GM12878 (cell line): ENCODE measurements at regions not wholly inside any gene's neighbourhood (a gene's known extent, or its start where the extent isn't known, plus 50 kb on each side); places are given as distances from the start of the nearest gene placed in this dataset.

ENCODE experiments used
- ATAC-seq: fragments of 200-7000 bp; cut with Tn5 transposase; 3 replicates; pipeline ENCODE4 v1.9.1; 2020; ENCODE audit warnings: mild to moderate bottlenecking, moderate library complexity
- BruUV-seq: library from RNA; stranded (reverse); fragments of 400-500 nt; replicated peaks from 2 replicates; lab custom pipeline; 2021; lab: Mats Ljungman, UMichigan
- CTCF ChIA-PET: fragments of 300-600 bp; sonication (Branson Sonifier 250); formaldehyde crosslinking; extraction: SDS; loops from one replicate; lab custom pipeline; 2021; ENCODE audit warnings: inconsistent platforms; lab: Yijun Ruan, JAX
- POLR2A ChIA-PET: fragments of 350-600 bp; formaldehyde crosslinking; extraction: SDS; loops from one replicate; lab custom pipeline; 2021; ENCODE audit warnings: inconsistent platforms; lab: Charles Lee
- RAD21 ChIA-PET: fragments of 300-600 bp; sonication (Branson Sonifier 250); formaldehyde crosslinking; loops from one replicate; lab custom pipeline; 2023; ENCODE audit warnings: antibody characterized with exemption; ENCODE audit not compliant: unreplicated experiment; lab: Charles Lee
- SMC1A ChIA-PET: fragments of 300-600 bp; sonication (Branson Sonifier 250); formaldehyde crosslinking; loops from one replicate; lab custom pipeline; 2023; ENCODE audit not compliant: unreplicated experiment, uncharacterized antibody; lab: Charles Lee
- DNase-seq: peaks from one replicate; pipeline ENCODE4 v3.0.0-alpha.2; 2011; ENCODE audit warnings: low read depth, low spot score
- FAIRE-seq: peaks from 3 replicates; lab custom pipeline; 2011; peaks lifted over from hg19 to GRCh38; lab: Jason Lieb, UNC
- H2AFZ ChIP-seq: 2 replicates; pipeline ENCODE4 v1.6.0; 2011; ENCODE audit warnings: low read depth, low read length, control low read depth; ENCODE audit not compliant: control insufficient read depth
- H3K27ac ChIP-seq: 2 replicates; pipeline ENCODE4 v1.5.1; 2011; ENCODE audit warnings: control low read depth; ENCODE audit not compliant: control insufficient read depth, insufficient read depth
- H3K27me3 ChIP-seq, 2 experiments: replicated peaks in 1 of 2; 2 replicates each; pipeline versions ENCODE4 v1.6.0 to v1.6.1; 2011; ENCODE audit warnings: low read length in 1 of 2; ENCODE audit not compliant: control insufficient read depth in 2 of 2, insufficient read depth in 2 of 2
- H3K36me3 ChIP-seq, 2 experiments: 2 replicates each; pipeline ENCODE4 v1.5.1; 2011; ENCODE audit warnings: low read length in 1 of 2; ENCODE audit not compliant: control insufficient read depth in 2 of 2, insufficient read depth in 2 of 2
- H3K4me1 ChIP-seq: 2 replicates; pipeline ENCODE4 v1.6.1; 2011; ENCODE audit warnings: mild to moderate bottlenecking, low read length, moderate library complexity, mixed read lengths; ENCODE audit not compliant: control insufficient read depth, insufficient read depth
- H3K4me2 ChIP-seq: 2 replicates; pipeline ENCODE4 v1.6.0; 2011; ENCODE audit warnings: control low read depth; ENCODE audit not compliant: control insufficient read depth, insufficient read depth
- H3K4me3 ChIP-seq: fragments of 200-600 bp; sonication (generic); 2 replicates; pipeline ENCODE4 v1.5.1; 2016
- H3K79me2 ChIP-seq: 2 replicates; pipeline ENCODE4 v1.6.0; 2011; ENCODE audit warnings: low read length; ENCODE audit not compliant: control insufficient read depth, insufficient read depth
- H3K9ac ChIP-seq: 2 replicates; pipeline ENCODE4 v1.8.0; 2011; ENCODE audit warnings: low read length, control low read depth, mixed read lengths; ENCODE audit not compliant: control insufficient read depth, insufficient read depth
- H3K9me3 ChIP-seq: replicated peaks from 3 replicates; pipeline ENCODE4 v1.5.1; 2011; ENCODE audit warnings: mild to moderate bottlenecking, low read length; ENCODE audit not compliant: control insufficient read depth, insufficient read depth
- H4K20me1 ChIP-seq: 2 replicates; pipeline ENCODE4 v1.6.0; 2011; ENCODE audit not compliant: control insufficient read depth, insufficient read depth
- CHD1 ChIP-seq: IDR thresholded peaks from 2 replicates; pipeline ENCODE4 v1.6.1; 2012; ENCODE audit warnings: low read depth, low read length, improper control_type of control experiment
- HDGF ChIP-seq: fragments of 450-650 bp; IDR thresholded peaks from 2 replicates; pipeline ENCODE4 v1.6.1; 2016; ENCODE audit warnings: antibody characterized with exemption
- KAT2A ChIP-seq: conservative IDR thresholded peaks from 2 replicates; pipeline ENCODE4 v1.6.1; 2011; ENCODE audit warnings: low read depth, low read length; ENCODE audit not compliant: control insufficient read depth
- MEF2A ChIP-seq: IDR thresholded peaks from 2 replicates; pipeline ENCODE4 v1.6.1; 2011; ENCODE audit warnings: low read depth, mild to moderate bottlenecking, low read length, moderate library complexity; ENCODE audit not compliant: insufficient read depth
- MTA2 ChIP-seq: fragments of 450-650 bp; IDR thresholded peaks from 2 replicates; pipeline ENCODE4 v1.6.1; 2016; ENCODE audit warnings: low read depth, mild to moderate bottlenecking, moderate library complexity
- NFIC ChIP-seq: IDR thresholded peaks from 2 replicates; pipeline ENCODE4 v1.6.1; 2012; ENCODE audit warnings: low read depth, mild to moderate bottlenecking, inconsistent platforms, low read length, moderate library complexity
- NR2C2 ChIP-seq: IDR thresholded peaks from 2 replicates; pipeline ENCODE4 v1.6.1; 2011; ENCODE audit warnings: borderline replicate concordance, low read depth; ENCODE audit not compliant: control insufficient read depth, insufficient read length
- NRF1 ChIP-seq: conservative IDR thresholded peaks from 2 replicates; pipeline ENCODE4 v1.6.1; 2011; ENCODE audit warnings: mild to moderate bottlenecking, low read depth, low read length, improper control_type of control experiment
- POU2F2 ChIP-seq: IDR thresholded peaks from 3 replicates; pipeline ENCODE4 v1.6.1; 2011; ENCODE audit warnings: low read depth, mild to moderate bottlenecking, low read length, borderline replicate concordance
- RB1 ChIP-seq: fragments of 450-650 bp; formaldehyde crosslinking; IDR thresholded peaks from 2 replicates; pipeline ENCODE4 v1.6.1; 2017; ENCODE audit warnings: mild to moderate bottlenecking, borderline replicate concordance
- TARDBP ChIP-seq: IDR thresholded peaks from 2 replicates; pipeline ENCODE4 v1.6.1; 2016; ENCODE audit warnings: borderline replicate concordance
- TCF7 ChIP-seq: IDR thresholded peaks from 2 replicates; pipeline ENCODE4 v1.6.1; 2014; ENCODE audit warnings: antibody characterized with exemption, borderline replicate concordance
- WRNIP1 ChIP-seq: IDR thresholded peaks from 2 replicates; pipeline ENCODE4 v1.6.1; 2011; ENCODE audit warnings: low read depth, low read length, improper control_type of control experiment, borderline replicate concordance
- ZNF274 ChIP-seq: IDR thresholded peaks from one replicate; pipeline ENCODE4 v1.8.0; 2011; ENCODE audit not compliant: insufficient read length, insufficient read depth
- ZNF622 ChIP-seq: fragments of 450-650 bp; IDR thresholded peaks from 2 replicates; pipeline ENCODE4 v1.6.1; 2017; ENCODE audit warnings: mild to moderate bottlenecking, inconsistent platforms
- WGBS: methylation state at CpG from one replicate; pipeline ENCODE4 v1.1.6; 2016; ENCODE audit warnings: low lambda C conversion rate; ENCODE audit not compliant: insufficient replicate concordance, insufficient coverage; ENCODE audit errors: missing lambda C conversion rate; 5-methylcytosine and 5-hydroxymethylcytosine counted together
- in situ Hi-C: fragments of 300-500 bp; cut with MboI; formaldehyde crosslinking; loops from 9 replicates; pipeline ENCODE4 v1.14.3; 2018; ENCODE audit warnings: mixed read lengths
- intact Hi-C: fragments of 100-400 bp; cut with micrococcal nuclease; formaldehyde crosslinking; loops from one replicate; pipeline ENCODE4 v1.14.2; 2022; ENCODE audit not compliant: unreplicated experiment
- TF ChIP-seq, protein P1 (sequence below): IDR thresholded peaks from 2 replicates; pipeline ENCODE4 v1.6.1; 2011; ENCODE audit warnings: borderline replicate concordance, low read depth, mild to moderate bottlenecking, moderate library complexity, low read length; ENCODE audit not compliant: insufficient read depth, poor library complexity, severe bottlenecking
- TF ChIP-seq, protein P2 (sequence below): IDR thresholded peaks from 2 replicates; pipeline ENCODE4 v1.6.1; 2011; ENCODE audit warnings: mild to moderate bottlenecking, low read depth, low read length, moderate library complexity; ENCODE audit not compliant: insufficient replicate concordance

DNA sequence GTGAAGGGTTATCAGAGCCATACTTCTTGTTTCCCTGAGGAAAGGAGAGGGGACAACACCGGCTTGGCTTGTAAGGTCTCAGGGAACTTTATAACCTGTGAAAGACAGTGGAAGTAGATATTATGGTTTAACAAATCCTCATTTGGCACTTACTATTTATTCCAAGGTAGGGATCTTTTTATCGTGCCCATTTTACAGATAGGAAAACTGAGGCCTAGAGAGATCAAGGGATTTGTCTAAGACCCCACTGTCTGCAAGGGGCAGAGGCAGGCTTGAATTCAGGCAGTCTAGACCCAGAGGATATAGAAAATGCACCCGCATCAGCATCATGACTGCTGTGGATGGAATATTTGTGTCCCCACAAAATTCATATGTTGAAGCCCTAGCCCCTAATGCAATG is 118.4 kb upstream of the CST7 start:
- no peak for FAIRE-seq
- in situ Hi-C loops = no loop called here
- ChIA-PET POLR2A (no interaction called here), SMC1A (no interaction called here), RAD21 (no interaction called here), CTCF (no interaction called here)
- no TSS peak for BruUV-seq
- WGBS = 100% methylated on average over 3 of the region's 3 CpGs
- H3K79me2 ChIP-seq = no peaks in the 10 kb centered on the region
- no peak overlapping the region for H3K4me2 ChIP-seq
- no peaks in the 10 kb centered on the region for H4K20me1 ChIP-seq
- H3K27me3 ChIP-seq = no peaks in the 10 kb centered on the region; a peak in 1 of 4 replicates
- H3K4me1 ChIP-seq = no peaks in the 10 kb centered on the region
- no peak overlapping the region for H3K4me3 ChIP-seq
- ATAC-seq = no peak
- no peak overlapping the region for H2AFZ ChIP-seq
- no peaks in the 10 kb centered on the region for H3K36me3 ChIP-seq
- H3K27ac ChIP-seq = no peak overlapping the region
- DNase-seq = no peak
- no peaks in the 10 kb centered on the region; the same call in 2 of the 3 replicates for H3K9me3 ChIP-seq
- H3K9ac ChIP-seq = no peak overlapping the region
- no peak for TF ChIP-seq NFIC
- TF ChIP-seq, protein P1, sequence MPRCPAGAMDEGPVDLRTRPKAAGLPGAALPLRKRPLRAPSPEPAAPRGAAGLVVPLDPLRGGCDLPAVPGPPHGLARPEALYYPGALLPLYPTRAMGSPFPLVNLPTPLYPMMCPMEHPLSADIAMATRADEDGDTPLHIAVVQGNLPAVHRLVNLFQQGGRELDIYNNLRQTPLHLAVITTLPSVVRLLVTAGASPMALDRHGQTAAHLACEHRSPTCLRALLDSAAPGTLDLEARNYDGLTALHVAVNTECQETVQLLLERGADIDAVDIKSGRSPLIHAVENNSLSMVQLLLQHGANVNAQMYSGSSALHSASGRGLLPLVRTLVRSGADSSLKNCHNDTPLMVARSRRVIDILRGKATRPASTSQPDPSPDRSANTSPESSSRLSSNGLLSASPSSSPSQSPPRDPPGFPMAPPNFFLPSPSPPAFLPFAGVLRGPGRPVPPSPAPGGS = no peak
- TF ChIP-seq KAT2A = no peak
- no peak for TF ChIP-seq WRNIP1
- TF ChIP-seq HDGF = no peak
- no peak for TF ChIP-seq POU2F2
- TF ChIP-seq TARDBP = no peak
- no peak for TF ChIP-seq RB1
- TF ChIP-seq, protein P2, sequence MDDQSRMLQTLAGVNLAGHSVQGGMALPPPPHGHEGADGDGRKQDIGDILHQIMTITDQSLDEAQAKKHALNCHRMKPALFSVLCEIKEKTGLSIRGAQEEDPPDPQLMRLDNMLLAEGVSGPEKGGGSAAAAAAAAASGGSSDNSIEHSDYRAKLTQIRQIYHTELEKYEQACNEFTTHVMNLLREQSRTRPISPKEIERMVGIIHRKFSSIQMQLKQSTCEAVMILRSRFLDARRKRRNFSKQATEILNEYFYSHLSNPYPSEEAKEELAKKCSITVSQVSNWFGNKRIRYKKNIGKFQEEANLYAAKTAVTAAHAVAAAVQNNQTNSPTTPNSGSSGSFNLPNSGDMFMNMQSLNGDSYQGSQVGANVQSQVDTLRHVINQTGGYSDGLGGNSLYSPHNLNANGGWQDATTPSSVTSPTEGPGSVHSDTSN = no peak
- TF ChIP-seq NRF1 = no peak
- no peak for TF ChIP-seq ZNF274
- TF ChIP-seq MTA2 = no peak
- TF ChIP-seq NR2C2 = no peak
- TF ChIP-seq TCF7 = no peak
- no peak for TF ChIP-seq ZNF622
- no peak for TF ChIP-seq CHD1
- TF ChIP-seq MEF2A = no peak
- TF ChIP-seq, all 136 proteins: peak for 0
- intact Hi-C loops = no loop called here
